RPMI7951 (cell line): ENCODE measurements at regions not wholly inside any gene's neighbourhood (a gene's known extent, or its start where the extent isn't known, plus 50 kb on each side); places are given as distances from the start of the nearest gene placed in this dataset.
"Not testable (repeated sequence)": the region's sequence is repeated elsewhere in the genome, so short reads cannot be mapped to it uniquely, and the experiment has no call there.

Experiments used
- DNase-seq: peaks from one replicate; pipeline ENCODE4 v3.0.0-alpha.2; 2012; ENCODE audit warnings: low read depth

DNA sequence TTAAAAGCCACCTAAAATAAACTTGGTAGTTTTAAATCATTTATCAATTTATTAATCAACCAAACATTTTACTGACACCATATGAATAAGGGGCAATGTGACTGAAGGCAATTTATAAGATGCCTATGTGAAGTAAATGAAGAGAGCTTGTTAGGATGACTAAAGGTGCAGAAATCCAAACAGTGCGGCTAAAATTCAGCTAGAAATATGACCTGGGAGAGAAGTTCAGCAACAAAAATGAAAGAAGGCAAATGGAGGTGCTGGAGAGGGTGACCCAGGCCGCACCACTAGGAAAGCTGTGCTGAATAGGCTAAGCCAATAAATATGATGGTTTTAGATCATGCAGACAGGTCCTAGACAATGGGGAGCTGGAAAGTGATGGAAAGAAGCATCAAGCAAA lies 403.7 kb downstream of the BTG1 start:
- DNase-seq = no peak

- peak; percentile 3 for DNase-seq
Observed at GRCh38 chr12:91733846-91734245, 411.8 kb downstream of the BTG1 start.

DNA sequence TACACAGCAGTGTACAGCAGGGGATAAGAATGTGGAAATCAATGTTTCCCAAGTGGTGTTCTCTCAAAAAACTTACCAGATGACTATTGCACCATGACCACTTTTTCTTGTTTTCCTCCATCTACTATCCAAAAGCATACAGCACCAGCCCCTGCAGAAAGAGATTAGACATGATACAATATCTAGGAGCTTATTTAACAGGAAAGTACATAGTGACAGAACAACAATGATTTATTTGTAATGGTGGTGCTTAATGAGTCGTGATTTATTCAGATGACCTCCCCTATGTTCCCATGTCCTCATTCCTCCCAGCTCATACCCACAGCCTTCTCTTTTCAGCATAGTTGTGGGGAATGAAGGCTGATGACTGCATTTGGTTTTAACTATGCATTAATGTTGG lies 413.6 kb downstream of the BTG1 start:
- no peak for DNase-seq

- DNase-seq = no peak
Observed at GRCh38 chr12:91729543-91729942, 416.1 kb downstream of the BTG1 start.

DNA sequence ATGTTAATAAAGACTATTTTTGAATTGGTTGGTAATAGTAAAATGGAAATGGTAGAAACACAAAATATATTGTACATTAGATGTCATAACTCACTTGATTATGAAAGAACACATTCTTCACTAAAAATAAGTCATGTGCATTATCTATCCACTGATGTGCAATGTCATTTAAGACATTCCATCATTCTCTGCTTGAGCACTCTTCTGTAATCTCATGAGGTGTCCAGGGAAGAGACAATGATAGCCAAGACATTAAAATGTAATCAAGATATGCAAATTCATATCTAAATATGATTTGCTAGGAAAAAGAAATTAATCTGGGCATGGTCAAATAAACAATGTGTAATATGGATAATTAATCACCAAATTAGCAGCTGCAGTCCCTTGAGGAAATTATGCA lies 422.5 kb downstream of the BTG1 start:
- DNase-seq = no peak

- no peak for DNase-seq
Observed at GRCh38 chr12:91722072-91722471, 423.6 kb downstream of the BTG1 start.

DNA sequence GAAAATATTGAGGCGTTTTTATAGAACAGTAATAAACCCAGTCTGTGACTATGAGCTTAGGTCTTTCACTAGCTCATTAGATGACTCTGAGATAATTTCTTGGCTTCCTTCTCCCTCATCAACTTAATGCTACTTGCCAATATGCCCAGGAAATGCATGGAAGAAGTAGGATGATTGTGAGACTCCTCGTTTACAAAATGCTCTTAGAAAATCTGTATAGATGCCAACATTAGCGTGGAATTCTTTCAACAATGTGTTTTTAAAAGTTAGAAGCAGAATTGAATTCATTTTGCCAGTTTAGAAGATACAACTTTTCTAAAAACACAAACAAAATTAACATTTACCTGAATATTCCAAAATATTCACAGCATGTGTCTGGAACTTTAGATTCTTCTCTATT lies 424.6 kb downstream of the BTG1 start:
- DNase-seq = no peak

DNA sequence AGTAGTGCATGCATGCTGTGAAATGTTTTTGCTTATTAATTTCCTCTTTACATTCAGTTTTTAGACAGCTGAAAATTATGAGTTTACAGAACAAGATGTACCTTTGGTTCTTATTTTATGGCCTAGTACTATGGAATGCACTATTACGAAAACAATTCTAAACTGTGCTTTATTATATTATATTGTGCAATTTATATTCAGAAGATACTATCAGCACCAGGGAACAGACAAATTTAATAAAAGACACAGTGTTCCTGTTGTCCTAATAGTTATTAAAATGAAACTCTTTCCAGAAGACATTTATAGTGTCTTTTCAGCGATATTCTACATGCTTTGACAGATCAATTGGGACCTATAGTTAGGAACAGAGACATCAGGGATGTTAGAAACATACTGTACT lies 427.3 kb downstream of the BTG1 start:
- no peak for DNase-seq

DNA sequence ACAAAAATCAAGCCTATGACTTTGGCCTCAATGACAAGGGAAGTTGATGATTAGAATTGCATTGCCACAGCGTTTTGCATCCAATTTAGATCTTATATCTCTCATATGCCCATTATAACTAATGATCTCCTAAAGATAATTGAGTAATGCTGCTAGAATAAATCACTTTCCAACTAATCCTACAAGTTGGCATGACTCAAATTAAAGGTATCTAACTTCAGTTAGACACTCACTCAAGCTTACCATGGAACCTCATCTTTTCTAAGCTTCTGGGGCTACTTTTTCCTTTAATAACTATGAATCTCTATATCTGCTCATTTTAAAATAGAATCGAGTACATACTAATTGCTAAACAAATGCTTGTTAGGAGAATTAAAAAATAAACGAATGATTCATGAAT lies 427.8 kb downstream of the BTG1 start:
- no peak for DNase-seq

DNA sequence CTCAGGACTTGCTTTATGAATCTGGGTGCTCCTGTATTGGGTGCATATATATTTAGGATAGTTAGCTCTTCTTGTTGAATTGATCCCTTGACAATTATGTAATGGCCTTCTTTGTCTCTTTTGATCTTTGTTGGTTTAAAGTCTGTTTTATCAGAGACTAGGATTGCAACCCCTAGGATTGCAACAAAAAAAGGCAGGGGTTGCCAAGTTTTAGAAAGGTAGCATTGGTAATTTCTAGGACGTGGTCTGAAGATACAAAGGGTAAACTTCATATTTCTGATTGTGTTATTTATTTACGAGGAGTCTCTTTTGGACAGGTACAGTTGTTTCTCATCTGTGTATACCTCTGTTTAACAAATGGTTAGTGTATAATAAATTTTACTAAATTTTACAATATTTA lies 433.7 kb downstream of the BTG1 start:
- not testable (repeated sequence) for DNase-seq

- DNase-seq = no peak
Observed at GRCh38 chr12:91706466-91706865, 439.2 kb downstream of the BTG1 start.

DNA sequence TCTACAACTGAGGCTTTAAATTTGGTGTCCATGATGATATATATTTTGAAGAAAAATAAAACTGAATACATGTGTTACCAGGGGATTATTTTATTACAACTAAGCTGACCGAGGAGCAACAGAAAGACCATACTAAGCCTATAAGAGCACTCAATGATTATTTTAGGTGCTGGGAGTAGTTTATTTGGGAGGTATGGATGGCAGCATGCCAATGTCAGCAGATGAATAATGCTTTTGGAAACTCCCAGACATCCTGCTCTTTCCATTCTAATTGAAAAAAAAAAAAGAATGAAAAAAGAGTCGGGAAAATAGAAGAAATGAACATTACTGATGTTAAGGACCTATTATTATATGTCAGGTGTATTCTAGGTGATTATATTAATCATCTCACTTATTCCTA lies 441.2 kb downstream of the BTG1 start:
- DNase-seq = no peak

DNA sequence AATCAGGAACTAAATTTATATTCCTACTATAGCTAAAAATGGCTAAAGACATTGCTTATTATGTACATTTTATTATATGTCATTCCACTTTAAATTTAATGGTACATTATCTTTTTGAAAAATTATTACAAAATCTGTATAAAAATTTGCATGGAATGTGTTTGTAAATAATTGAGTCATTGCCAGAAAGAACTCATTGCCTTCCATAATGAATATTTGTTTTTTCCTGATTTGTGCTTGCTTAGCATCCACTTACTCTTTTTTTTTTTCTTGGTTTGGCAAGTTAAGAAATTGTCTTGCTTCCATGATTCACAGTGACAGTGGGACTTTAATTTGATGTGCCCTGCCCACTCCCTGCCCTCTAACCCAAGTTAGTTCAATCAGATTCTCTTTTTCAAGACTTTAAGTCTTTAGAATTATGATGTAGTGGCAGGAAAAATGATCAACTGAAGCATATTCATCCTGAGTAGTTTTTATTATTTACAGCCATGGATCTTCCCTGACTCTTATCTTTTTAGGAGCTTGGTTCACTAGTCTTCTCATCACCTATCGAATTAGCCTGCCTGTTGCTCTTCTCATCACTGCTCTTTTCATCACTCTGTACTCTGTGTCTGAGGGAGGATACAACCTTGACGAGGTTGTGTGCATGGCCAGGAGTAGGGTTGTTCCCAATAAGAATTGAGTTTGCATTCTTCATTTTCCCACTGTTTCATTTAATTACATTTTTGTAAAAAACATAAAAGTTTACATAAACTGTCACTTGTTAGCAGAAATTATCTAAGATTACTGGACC lies 442.0 kb downstream of the BTG1 start:
- DNase-seq = no peak

DNA sequence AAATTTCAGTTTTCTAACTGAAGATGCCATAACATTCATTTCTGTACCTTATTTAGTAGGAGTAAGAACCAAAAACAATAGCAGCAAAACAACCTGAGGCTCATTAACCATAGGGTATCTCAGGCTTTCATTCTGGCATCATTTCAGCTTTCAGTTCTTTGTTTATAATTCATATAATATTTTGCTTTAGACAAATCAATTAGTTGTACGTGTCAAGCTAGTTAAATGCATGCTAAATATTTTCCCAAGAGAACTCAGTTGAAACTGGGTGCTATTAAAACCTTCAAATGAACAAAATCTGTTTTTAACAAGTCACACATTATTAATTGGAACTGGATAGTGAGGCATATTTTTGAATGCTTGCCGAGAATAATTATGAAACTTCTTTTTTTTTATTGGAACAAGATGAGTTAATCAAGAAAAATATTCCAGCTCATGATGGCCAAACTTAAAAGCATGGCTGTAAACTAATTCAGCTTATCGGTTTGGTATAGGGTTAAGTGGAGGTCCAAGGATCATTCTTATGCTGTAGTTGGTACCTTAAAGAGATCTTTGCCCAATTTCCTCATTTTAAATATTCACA lies 442.7 kb downstream of the BTG1 start:
- no peak for DNase-seq

DNA sequence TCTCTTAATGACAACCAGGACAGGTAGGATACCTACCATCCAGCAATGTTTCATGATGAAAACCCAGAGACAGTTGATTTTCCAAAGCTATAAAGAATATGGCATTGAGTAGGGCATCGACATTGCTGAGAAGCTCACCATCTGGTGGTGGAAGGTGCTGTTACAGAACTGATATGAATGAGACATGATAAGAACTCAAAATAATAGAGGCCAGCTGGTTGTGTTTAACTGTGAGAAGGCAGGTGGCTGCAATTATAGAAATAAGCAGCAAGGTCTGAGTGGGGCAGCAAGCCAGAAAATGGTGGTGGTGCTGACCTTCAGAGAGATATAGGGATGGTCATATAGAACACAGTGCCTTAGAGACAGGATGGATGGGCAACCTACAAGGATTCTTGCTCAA lies 449.7 kb downstream of the BTG1 start:
- no peak for DNase-seq

- DNase-seq = not testable (repeated sequence)
Observed at GRCh38 chr12:91695406-91695805, 450.2 kb downstream of the BTG1 start.

DNA sequence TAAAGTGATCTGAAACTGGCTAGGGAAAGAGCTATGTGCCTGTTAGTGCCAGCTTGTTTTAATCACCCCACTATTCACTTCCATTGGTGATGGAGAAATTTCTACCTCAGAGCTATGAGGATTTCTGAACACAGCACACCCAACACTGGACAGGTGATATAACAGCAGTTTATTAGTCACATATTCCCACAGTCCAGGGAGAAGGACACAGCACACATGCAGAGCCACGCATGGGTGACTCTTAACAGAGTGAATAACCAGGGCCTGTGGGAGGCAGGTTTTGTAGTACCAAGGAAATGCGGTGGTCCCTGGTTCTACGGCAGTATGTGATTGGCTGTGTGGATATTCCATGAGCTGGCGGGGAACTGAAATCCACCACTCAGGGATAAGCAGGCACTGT lies 455.1 kb downstream of the BTG1 start:
- no peak for DNase-seq

GRCh38 chr12:91687052-91688017 lies 458.3 kb downstream of the BTG1 start:
- no peak for DNase-seq

DNA sequence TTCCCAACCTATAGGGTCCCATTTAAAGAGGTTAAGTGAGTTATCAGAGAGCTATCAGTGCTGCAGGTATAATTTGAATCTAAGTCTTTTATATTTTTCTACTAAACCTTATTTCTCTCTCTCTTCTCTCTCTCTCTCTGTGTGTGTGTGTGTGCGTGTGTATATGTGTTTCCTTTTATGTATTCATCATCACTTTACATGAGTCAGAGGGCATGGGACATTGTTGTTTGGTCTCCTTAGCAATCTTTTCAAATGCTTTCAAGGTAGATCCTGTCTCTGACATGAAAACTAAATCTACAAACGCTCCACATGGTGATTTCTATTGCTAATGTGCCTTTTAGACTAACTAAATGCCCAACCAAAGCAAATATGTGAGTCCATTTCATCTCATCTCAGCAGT lies 459.7 kb downstream of the BTG1 start:
- DNase-seq = no peak

DNA sequence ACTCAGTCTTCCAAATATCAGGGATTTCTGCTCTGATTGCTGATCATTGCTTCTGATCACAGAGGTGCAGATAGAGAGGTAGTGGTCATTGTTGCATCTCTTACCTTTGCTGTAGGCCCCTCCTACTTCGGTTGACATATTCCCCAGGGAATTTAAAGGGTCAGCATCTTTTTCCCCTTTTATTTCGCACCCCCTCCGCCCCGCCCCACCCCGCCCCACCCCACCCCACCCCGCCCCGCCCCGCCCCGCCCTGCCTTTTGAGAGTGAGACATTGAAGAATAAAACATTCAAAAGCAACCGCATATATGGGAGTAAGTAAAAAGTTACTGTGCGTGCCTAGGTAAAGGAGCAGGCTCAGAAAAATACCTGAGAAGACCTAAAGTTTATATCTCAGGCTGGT lies 463.9 kb downstream of the BTG1 start:
- DNase-seq = no peak

- no peak for DNase-seq
Observed at GRCh38 chr12:91680864-91681263, 464.8 kb downstream of the BTG1 start.

DNA sequence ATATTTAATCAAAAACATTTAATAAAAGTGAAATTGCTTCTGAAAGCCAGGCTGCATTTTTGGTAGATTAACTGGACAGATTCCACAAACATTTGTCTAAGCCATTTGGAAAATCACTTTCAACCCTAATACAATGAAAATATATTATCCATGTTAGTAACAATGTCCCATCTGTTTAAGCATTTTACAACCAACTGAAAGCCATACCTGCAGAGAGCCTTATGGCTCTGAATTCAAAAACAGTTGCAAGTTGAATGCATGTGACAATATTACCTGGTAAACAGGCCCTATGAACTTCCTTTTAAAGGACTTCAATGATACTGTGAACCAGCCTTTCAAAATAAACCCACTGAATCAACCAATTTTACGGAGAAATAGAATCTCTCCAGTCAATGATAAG lies 468.1 kb downstream of the BTG1 start:
- no peak for DNase-seq

DNA sequence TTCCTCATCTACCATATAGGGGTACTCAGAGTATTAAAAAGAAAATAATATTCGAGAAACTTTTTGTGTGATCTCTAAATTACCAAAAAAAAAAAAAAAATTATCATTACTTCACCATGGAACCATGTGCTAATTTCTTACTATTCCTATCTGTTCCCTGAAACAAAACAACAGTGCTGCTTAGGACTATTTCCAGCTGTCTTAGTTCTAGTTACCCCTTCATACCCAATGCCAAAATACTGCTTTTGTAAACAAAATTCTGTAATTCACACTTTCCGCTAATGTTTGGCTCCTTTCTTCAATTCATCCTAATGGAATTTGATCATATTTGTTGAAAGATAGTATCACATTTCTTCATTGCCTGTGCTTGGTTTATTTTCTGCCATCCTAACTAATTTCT lies 470.2 kb downstream of the BTG1 start:
- no peak for DNase-seq
